ENCODE measurements at regions not wholly inside any gene's neighbourhood (a gene's known extent, or its start where the extent isn't known, plus 50 kb on each side); places are given as distances from the start of the nearest gene placed in this dataset.

GRCh38 chr3:106399761-106400160, 530.9 kb upstream of the CBLB start:
- H3K4me3 ChIP-seq (ENCODE audit: severe bottlenecking): no peak overlapping the region
- no peaks in the 10 kb centered on the region for H3K36me3 ChIP-seq (ENCODE audit: low read depth)
- no peaks in the 10 kb centered on the region for H3K27me3 ChIP-seq (ENCODE audit: insufficient read depth, poor library complexity, severe bottlenecking)
- TF ChIP-seq, protein P1, sequence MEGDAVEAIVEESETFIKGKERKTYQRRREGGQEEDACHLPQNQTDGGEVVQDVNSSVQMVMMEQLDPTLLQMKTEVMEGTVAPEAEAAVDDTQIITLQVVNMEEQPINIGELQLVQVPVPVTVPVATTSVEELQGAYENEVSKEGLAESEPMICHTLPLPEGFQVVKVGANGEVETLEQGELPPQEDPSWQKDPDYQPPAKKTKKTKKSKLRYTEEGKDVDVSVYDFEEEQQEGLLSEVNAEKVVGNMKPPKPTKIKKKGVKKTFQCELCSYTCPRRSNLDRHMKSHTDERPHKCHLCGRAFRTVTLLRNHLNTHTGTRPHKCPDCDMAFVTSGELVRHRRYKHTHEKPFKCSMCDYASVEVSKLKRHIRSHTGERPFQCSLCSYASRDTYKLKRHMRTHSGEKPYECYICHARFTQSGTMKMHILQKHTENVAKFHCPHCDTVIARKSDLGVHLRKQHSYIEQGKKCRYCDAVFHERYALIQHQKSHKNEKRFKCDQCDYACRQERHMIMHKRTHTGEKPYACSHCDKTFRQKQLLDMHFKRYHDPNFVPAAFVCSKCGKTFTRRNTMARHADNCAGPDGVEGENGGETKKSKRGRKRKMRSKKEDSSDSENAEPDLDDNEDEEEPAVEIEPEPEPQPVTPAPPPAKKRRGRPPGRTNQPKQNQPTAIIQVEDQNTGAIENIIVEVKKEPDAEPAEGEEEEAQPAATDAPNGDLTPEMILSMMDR (IDR thresholded peaks at IDR 0.05; ENCODE audit: poor library complexity, severe bottlenecking): no peak
- DNase-seq (ENCODE audit: low spot score): no peak
- ATAC-seq (ENCODE audit: low read depth): no peak
- no peaks in the 10 kb centered on the region for H3K4me1 ChIP-seq (ENCODE audit: insufficient read depth, poor library complexity, severe bottlenecking)
- H3K9me3 ChIP-seq (ENCODE audit: severe bottlenecking): no peaks in the 10 kb centered on the region
- H3K27ac ChIP-seq (ENCODE audit: poor library complexity, severe bottlenecking): no peak overlapping the region

DNA sequence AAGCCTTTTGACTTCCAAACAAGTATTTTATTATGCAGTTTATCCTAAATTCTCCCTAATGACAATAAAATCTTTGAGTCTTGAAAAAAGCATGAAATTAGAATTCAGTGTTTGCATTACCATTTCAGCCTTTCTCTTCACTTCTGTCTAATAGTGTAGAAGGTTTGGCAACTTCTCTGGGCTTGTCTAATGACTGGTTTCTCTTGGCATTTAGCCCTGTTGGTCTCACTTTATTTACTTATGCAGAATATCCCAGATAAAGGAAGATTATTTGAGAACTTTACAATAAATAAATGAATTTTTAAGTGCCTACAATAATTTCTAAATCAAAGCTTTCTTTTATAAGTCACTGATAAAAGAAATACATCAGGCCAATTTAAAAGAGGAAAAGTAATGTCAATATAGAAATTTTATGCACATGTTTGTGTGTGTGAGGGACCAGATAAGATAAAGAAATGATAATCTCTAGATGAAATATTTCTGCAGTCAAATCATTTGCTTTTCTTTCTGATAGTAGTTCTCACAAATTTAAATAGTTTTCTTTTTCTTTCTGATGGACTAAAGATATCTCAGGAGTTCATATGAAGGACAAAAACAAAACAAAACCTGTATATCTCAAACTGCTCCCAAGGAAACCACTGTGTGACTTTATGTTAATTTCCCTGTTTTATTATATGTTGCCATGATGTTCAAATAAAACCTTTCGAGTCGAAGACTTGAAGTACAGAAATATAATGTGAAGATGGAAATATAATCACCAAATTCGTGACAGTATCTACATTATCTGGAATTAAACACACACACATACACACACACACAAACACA, 533.1 kb upstream of the CBLB start:
- Histone ChIP-seq H3K36me3 (ENCODE audit: low read depth) (no peaks in the 10 kb centered on the region), H3K27me3 (ENCODE audit: insufficient read depth, poor library complexity, severe bottlenecking) (no peaks in the 10 kb centered on the region), H3K4me3 (ENCODE audit: severe bottlenecking) (no peak overlapping the region), H3K27ac (ENCODE audit: poor library complexity, severe bottlenecking) (no peak overlapping the region), H3K9me3 (ENCODE audit: severe bottlenecking) (no peaks in the 10 kb centered on the region), H3K4me1 (ENCODE audit: insufficient read depth, poor library complexity, severe bottlenecking) (no peaks in the 10 kb centered on the region)
- ATAC-seq (ENCODE audit: low read depth) (no peak), DNase-seq (ENCODE audit: low spot score) (no peak)
- TF ChIP-seq, protein P1 (IDR thresholded peaks at IDR 0.05; ENCODE audit: poor library complexity, severe bottlenecking): no peak

- no peak overlapping the region for H3K4me3 ChIP-seq (ENCODE audit: severe bottlenecking)
- H3K27ac ChIP-seq (ENCODE audit: poor library complexity, severe bottlenecking): no peak overlapping the region
- TF ChIP-seq, protein P1 (IDR thresholded peaks at IDR 0.05; ENCODE audit: poor library complexity, severe bottlenecking): no peak
- ATAC-seq (ENCODE audit: low read depth) (no peak), DNase-seq (ENCODE audit: low spot score) (no peak)
- H3K27me3 ChIP-seq (ENCODE audit: insufficient read depth, poor library complexity, severe bottlenecking): no peaks in the 10 kb centered on the region
- no peaks in the 10 kb centered on the region for H3K9me3 ChIP-seq (ENCODE audit: severe bottlenecking)
- H3K36me3 ChIP-seq (ENCODE audit: low read depth): no peaks in the 10 kb centered on the region
- no peaks in the 10 kb centered on the region for H3K4me1 ChIP-seq (ENCODE audit: insufficient read depth, poor library complexity, severe bottlenecking)
Measured at GRCh38 chr3:106403371-106404145, 534.7 kb upstream of the CBLB start.

DNA sequence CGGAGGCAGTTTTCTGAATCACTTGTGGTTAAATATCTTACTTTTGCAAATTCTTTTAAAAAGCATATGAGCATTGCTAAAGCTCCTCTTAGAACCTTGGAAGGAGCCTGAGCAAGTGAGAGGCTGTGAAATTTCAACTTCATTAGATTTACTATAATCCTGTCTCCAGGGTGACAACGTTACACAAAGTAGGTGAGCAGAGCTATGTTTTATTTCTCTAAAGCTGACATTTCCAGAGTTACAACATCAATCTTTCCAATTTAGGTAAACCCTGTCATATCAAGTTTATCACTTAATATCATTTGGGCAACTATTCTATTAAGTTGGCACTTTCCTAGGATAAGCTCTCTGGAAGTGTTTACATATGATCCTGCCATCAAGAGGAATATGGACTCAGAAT, 544.9 kb upstream of the CBLB start:
- Histone ChIP-seq H3K36me3 (ENCODE audit: low read depth) (no peaks in the 10 kb centered on the region), H3K27ac (ENCODE audit: poor library complexity, severe bottlenecking) (no peak overlapping the region), H3K4me1 (ENCODE audit: insufficient read depth, poor library complexity, severe bottlenecking) (no peaks in the 10 kb centered on the region), H3K9me3 (ENCODE audit: severe bottlenecking) (no peaks in the 10 kb centered on the region), H3K27me3 (ENCODE audit: insufficient read depth, poor library complexity, severe bottlenecking) (no peaks in the 10 kb centered on the region), H3K4me3 (ENCODE audit: severe bottlenecking) (no peak overlapping the region)
- DNase-seq (ENCODE audit: low spot score) (no peak), ATAC-seq (ENCODE audit: low read depth) (no peak)
- TF ChIP-seq, protein P1 (IDR thresholded peaks at IDR 0.05; ENCODE audit: poor library complexity, severe bottlenecking): no peak
